GM21360 (cell line): ENCODE measurements at regions not wholly inside any gene's neighbourhood (a gene's known extent, or its start where the extent isn't known, plus 50 kb on each side); places are given as distances from the start of the nearest gene placed in this dataset.

Experiments used
- ATAC-seq: cut with Tn5 transposase; IDR thresholded peaks from one replicate; pipeline ENCODE4 v1.9.1; 2021; ENCODE audit warnings: mild to moderate bottlenecking, moderate library complexity; ENCODE audit not compliant: unreplicated experiment

DNA sequence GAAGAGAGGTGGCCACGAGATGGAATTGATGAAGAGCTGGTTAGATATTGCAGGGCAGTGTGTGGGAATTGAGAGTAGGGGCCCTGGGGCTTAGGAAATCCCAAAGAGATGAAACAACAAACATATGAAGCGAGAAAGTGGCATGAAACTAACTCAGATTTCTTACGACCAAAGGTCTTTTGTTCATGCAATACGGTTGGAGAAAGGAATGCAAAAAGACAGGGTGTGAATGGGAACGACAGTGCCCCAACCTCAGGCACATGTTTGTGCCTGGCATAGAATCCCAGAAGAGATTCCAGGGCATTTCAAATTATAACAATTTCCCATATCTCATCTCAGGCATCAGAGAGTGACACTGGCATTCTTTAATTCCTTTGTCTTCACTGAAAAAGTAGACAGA lies 199.2 kb downstream of the ACTL7B start:
- ATAC-seq = no peak

DNA sequence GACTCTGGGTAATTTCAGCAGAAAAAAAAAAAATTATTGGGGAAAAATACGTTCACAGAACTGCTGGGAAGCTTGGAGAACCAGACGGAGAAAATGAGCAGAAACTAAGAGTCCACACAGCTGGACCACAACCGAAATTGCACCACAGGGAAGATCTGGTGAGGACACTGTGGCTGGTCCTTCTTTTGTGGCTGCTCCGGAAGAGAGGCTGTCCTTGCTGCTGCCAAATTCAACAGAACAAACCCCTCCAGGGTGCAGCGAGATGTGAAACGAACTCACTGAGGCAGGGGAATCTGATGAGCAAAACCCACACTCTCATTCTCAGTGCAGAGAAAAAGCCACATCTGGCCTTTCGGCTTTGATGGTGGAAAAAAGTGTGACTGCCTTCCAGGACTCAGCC lies 200.0 kb downstream of the ACTL7B start:
- no peak for ATAC-seq

DNA sequence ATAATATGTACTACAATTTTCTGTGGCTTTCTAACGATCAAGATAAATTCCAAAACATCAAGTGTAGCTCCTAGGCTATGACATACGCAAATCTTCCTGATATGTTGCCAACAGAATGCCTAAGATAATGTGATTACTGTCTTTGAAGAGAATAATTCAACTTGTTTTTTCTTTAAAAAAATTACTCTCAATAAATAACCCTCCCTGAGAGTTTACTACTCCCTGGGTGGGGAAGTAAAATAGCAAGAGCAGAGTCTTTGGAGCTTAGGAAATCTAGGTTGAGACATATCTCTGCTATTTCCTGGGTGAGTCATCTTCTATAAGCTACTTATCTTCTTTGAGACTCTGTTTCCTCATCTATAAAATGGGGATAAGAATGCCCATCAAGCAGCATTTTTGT lies 201.2 kb downstream of the ACTL7B start:
- ATAC-seq = no peak

DNA sequence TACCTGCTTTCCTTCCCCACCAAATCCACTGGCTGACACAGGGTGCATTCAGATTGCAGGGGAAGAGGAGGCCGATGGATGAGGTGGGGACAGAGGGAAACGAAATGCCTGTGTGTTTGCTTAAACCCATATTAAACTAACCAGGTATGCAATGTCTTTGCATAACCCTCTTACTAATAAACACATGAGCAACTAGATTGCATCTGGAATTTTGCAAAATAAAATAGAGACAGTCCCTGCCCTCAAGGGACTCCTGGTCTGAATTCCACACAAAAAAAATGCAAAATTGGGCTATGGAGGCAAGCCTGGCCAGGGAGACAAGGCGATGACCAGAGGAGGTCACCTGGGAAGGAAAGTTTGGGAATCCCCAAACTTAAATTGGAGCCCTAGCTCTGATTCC lies 202.9 kb downstream of the ACTL7B start:
- no peak for ATAC-seq

DNA sequence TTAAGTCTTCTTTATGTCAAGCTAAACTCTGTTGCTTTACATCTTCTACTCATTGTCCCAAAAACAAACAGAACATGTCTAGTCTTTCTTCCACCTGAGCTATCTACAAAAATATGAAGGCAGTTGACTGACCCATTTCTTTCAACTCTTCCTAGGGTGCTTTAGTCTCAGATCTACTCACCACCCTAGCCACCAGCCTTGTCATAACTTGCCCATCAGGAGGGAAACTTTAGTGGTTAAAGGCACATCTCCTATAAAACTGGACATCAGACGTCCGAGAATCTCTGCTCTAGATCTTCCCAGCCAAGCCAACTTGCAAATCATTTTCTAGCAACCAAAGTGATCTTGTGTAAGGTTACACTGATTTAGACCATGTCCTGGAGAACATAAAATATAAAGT lies 205.0 kb downstream of the ACTL7B start:
- ATAC-seq = no peak

DNA sequence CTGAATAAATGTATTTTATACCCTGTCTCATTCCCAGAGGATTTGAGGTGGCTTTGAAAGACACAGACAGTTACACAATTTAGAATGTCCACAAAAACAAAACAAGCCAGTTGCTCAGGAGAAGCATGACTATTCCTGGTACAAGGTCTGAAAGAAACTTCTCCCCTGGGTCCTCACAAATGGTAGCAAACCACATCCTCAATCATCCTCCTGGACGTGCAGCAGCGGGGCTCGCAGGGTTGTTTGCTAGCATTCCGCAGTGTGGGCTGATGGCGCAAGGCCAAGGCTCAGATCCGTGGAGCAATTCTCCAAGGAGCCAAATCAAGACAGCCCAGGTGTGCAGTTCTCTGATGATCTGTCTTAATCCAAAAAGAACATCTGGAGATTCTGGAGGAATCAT lies 210.3 kb downstream of the ACTL7B start:
- ATAC-seq = no peak

DNA sequence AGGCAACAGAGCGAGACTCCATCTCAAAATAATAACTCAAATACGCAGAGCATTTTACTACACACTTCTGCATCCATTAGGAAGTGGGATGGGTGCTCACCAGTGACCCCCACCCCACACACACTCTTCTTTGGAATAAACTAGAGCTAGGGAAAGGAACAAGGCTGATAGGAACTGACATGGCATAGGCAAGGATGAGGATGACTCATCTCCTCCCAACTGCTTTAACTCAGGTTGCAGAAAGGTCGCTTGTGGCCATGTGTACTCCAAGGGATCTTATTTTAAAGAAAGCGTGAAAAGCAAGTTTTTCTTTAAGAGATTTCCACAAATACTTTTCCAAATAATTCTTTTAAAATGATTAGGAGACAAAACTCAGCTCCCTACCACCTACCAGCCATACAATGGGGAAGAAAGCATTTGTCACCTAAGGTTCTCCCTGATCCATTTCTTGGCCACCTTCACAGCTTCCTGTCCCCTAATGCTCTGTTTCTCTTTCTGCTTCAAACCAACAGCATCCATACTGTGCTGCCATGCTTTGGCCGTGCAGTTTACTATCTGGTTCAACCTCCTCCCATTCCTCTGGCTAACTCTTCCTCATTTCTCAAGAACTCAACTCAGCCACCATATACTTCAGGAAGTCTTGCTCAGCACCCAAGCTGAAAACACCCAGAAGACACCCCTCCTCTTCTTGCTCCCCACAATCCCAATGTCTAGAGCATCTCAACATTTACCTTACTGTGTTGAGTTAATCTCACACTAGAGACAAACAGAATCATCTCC lies 211.9 kb downstream of the ACTL7B start:
- ATAC-seq = no peak

DNA sequence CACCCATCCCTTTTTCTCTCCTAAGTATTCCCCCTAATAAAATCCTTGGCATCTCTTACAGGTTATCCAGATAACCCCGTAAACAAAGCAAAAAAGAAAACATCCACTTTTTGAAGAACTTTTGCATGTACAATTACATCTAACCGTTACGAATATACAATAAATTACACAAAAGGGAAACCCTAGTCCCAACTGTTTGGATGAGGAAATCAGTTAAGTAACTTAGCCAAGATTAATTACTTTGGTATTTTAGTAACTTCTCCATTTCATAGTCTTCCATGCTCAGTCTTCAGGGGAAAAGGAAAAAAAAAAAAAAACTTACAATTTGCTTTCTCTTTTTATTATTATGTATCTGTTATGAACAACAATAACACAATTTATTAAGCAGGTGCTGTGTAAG lies 212.9 kb downstream of the ACTL7B start:
- ATAC-seq = no peak

DNA sequence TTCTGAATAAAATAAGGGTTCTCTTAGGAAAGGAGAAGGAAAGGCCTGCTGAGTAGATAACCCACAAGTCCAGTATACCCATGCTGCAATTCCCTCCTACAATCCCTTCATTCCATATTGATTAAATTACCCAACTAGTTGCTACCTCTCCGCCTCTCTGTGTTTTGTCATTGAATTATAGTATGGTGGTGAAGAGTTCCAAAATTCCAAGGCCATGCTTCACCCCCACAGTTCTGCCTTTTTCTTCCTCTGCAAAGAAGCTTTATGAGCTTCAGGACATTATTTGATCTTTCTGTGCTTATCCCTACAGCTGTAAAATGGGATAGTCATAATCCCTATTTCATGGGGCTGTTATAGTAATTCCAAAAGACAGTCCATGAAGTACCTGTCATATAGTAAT lies 215.6 kb downstream of the ACTL7B start:
- ATAC-seq = no peak

DNA sequence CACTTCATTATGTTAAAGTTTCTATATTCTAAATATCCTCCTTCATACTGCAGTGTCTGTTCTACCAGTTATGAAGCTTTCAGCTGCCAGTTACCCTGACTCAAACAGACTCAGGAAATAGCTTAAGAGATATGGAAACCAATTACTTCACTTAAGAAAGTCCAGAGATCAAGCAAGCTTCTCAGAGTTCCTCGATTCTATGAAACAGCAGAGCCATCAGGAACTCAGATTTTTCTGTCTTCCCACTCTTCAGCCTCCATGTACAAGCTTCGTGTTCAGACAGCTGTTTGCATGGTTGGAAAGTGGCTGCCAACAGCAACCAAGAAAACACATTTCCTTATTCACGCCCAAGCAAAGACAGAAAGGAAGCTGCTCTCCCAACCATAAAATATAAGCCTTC lies 216.1 kb downstream of the ACTL7B start:
- ATAC-seq = no peak

DNA sequence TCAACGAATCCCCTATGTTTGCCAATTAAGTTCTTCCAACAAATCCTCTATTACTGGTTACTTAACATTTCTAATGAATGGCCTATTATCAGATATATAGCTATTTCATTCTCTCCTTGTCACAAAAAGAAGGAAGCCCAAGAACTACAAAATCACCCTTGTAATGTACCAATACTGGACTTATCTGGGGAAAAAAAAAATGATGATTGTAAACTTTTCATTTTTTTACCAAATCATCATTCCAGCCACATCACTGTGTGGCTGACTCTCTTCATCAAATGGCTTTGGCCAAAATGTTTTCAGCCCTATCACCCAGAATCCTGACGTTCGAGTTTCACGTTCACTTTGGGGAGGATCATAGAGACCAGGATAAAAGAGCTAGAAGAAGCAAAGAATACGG lies 216.7 kb downstream of the ACTL7B start:
- no peak for ATAC-seq

DNA sequence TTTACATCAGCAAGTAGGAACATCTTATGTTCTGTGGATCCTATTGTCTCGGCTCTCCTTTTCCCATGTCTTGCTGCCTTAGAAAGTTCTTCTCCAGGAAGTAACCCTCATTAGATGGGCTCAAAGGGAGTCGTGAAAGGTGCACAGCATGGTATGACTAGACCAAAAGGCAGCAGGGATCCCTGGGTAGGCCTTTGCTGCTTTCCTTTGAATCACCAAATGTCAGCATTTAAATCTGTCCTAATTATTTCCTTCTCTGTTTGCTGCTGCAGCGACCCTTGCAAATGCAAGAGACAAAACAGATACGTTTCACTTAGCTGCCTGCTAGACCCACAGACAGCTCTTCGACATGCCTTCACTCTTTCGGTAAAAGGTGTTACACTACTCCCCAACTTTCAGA lies 218.4 kb downstream of the ACTL7B start:
- ATAC-seq = no peak

DNA sequence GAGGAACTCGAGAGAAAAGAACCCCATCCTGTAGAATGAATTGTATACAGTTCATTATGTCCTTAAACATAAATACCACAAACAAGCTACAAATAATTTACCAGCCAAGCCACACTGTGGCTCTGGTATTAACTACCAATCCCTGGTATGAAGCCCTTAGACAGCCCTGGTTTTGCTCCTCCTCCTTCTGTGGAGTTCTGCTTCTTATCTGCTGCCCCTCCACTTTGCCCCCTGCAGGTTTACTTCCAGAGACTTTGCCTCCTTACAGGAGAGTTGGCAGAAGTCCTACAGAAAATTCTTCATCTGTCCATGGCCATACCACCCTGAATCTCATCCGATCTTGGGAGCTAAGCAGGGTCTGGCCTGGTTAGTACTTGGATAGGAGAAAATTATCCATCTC lies 219.8 kb downstream of the ACTL7B start:
- no peak for ATAC-seq

DNA sequence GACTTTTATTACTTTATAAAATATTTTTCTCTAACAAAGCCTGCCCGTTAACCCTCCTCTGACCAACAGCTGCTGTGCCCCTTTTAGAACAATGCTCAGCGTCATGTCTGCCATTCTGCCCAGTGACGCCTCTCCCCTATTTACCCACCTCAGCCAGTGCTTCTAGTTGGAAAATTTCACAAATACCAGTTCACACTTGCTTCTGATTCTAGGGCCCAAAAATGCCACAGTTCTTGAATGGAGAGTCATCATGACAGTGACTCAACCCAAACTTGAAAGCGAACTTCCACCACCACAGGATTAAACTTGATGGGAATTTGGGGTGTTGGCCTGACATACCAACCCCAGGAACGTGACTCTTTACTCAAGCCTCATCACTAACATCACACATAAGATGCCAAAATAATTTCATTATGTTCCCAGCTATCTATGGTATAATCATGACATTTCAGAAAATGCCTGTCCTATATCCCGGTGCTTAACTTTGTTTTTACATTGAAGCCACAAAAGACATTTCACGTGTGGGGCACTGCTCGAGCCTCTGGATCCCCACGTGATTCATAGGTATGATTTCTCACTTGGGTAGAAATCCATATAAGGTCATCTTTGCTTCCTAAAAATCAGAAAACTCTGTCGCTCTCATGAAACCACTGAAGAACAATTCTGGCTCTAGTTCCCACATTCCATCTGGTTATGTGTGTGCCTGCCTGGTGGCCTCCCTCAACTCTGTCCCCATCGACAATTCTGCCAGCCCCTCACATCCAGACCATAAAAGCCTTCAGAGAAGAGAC lies 220.9 kb downstream of the ACTL7B start:
- no peak for ATAC-seq

DNA sequence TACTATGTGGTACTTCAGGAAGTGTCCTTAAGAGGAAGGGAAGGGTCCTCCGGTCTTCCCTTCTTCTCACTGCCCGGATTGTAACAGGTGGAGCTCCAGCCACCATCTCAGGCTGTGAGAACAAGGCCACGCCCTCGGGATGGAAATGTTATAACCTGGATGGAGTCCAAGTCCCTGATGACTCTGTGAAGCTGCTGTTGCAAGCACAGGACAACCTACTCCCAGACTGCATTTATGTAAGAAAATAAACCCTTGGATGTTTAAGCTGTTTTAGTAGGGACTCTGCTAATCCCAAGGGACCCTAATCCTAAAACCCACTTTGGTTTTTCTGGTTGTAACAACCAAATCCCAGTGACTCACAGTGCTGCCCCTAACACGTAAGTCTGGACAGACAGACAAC lies 221.6 kb downstream of the ACTL7B start:
- no peak for ATAC-seq

DNA sequence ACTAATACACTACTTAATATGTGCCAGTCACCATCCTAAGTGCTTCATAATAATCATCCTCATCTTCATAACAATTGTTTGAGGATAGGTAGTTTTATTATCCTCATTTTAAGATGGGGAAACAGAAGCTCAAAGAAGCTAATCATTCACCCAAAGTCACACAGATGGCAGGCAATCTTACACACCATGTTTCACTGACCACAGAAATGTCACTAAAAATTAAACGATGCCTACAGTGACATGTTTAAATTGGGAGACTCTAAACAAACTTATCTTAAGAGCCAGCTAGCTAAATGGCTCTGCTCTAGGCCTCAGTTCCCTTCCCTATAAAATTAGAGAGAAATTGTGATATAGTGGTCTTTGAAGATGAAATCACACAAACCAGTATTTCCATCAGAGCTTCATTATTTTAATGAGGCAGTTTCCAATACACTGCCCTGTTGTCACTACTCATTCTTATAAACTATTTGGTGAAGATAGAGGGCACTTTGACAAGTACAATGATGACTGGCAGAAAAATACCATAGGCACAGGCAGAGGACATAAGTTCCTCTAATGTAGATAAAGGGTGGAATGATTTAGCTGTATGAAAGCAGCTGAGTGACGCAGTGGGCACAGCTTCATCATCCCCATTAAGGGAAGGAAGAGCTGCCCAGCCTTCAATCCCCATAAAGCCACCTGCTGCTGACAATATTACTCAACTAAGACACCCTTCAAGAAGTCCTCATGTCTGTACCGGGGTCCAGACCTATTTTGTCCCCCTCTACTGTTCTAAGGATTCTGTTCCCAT lies 224.1 kb downstream of the ACTL7B start:
- no peak for ATAC-seq

DNA sequence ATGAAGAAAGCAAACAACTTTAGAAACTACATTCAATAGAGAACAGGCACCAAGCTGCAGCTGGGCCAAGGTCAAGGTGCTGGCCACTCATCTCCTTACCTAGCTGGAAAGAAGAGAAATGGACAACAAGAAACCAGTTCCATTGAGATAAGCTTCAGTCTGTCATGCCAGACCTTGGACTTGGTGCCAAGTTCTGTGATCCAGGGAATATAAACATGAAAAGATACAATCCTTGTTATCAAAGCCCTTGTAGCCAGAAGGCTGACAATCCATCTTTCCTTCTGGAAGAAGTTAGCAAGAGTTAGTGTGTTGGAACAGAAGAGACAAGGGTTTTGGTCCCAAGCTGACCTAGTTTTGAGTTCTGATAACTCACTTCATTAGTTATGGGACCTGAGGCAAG lies 227.5 kb downstream of the ACTL7B start:
- ATAC-seq = no peak

DNA sequence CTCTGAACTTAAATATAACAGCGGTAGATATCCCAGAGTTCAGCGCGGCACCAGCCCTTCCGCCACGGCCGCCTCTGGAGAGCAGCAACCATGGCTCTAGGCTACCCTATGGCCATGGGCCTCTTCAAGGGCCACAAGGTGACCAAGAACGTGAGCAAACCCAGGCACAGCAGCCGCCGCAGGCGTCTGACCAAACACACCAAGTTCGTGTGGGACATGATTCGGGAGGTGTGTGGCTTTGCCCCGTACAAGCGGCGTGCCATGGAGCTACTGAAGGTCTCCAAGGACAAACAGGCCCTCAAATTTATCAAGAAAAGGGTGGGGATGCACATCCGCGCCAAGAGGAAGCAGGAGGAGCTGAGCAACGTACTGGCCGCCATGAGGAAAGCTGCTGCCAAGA lies 229.0 kb downstream of the ACTL7B start:
- ATAC-seq = no peak

DNA sequence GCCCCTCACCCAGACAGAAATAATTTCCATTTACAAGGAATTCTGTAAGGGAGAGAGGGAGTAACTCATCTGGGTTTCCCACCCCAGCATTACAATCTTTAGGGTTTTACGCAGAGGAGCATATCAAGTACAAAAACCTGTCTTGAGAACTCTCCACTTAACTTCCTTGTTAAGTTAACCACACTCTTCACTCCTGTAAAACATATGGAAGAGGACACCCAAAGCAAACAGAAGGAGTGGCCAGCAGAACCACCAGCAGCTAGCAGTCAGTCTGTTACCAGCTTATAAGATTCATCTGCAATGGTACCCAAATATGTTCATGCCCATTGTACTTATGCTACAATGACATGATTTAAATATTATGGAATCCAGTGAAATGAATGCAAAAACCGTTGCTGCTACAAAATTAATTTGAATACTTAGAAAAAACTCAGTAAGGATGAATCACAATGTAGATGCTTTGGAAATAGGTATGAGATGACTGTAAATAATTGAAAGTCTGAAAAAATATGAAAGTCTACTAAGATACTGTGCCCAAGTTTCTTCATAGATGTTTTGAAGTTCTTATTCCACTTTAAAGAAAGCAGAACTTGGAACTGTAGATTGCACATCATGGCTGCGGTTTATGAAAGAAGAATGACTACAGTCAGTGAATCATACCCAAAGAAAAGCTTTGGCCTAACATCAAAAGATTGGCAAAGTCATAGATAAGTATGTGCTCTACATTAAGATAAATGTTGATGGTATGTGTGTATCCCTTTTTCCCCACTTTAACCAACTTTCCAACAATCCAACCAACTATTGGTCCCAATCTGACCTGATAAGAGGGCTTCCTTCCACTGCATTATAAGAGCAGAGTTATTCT lies 233.6 kb downstream of the ACTL7B start:
- no peak for ATAC-seq

DNA sequence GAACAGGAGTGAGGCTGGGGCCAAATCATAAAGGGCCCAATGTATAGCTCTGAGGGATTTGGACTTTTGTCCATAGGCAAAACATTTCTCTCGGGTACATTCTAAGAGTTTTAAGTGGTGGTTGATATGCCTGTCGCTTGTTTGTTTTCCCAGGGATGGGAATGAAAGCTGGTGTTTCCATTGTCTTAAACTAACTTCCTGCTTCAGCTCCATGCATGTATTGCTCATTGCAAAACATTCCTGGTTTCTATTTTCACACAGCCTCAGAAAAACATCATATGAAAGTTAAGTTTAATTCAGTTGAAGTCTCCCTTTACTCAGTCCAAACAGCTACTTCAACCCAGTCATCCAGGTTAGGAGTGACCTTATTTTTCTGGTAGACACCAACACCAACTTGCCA lies 235.0 kb downstream of the ACTL7B start:
- no peak for ATAC-seq
